SK-N-DZ (cell line): ENCODE measurements at regions not wholly inside any gene's neighbourhood (a gene's known extent, or its start where the extent isn't known, plus 50 kb on each side); places are given as distances from the start of the nearest gene placed in this dataset.
"Not testable (repeated sequence)": the region's sequence is repeated elsewhere in the genome, so short reads cannot be mapped to it uniquely, and the experiment has no call there.

Experiments
- DNase-seq: peaks from one replicate; pipeline ENCODE4 v3.0.0-alpha.2; 2015; ENCODE audit warnings: low spot score

- DNase-seq, result not testable (repeated sequence)
Observed at GRCh38 chr5:176140138-176140537, 98.1 kb upstream of the SIMC1 start.

DNA sequence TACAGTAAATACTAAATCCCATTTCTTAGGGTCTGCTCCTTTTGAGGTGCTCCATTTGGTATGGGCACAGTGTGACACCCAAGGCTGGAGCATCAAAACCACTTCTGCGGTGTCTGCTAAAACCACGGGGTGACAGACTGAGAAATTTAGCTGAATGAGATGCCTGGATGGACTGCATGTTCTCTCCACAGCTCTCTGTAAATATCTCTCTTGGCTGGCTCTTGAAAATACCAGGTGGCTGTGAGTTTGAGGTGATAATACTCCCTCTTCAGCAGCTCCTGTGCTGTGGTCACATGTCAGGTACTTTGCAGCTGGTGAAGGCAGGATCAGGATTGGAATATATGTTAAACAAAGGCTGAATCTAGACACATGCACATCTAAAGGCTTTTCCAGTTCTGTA lies 93.7 kb upstream of the SIMC1 start:
- DNase-seq, result no peak

- not testable (repeated sequence) for DNase-seq
Observed at GRCh38 chr5:176149948-176150347, 88.3 kb upstream of the SIMC1 start.

DNA sequence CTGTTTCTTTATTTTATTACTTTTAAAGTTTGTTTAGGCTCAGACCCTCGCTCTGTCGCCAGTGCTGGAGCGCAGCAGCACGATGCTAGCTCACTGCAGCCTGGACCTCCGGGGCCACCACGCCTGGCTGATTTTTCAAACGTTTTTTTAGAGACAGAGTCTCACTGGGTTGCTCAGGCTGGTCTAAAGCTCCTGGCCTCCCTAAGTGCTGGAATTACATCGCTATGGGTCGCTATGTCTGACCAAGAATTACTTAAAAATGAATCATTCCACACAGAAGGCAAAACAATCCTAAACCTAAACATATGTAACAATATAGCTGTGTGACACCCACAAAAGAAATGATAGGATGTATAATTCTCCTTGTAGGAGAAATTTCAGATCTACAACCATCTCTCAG lies 86.9 kb upstream of the SIMC1 start:
- DNase-seq, result no peak

DNA sequence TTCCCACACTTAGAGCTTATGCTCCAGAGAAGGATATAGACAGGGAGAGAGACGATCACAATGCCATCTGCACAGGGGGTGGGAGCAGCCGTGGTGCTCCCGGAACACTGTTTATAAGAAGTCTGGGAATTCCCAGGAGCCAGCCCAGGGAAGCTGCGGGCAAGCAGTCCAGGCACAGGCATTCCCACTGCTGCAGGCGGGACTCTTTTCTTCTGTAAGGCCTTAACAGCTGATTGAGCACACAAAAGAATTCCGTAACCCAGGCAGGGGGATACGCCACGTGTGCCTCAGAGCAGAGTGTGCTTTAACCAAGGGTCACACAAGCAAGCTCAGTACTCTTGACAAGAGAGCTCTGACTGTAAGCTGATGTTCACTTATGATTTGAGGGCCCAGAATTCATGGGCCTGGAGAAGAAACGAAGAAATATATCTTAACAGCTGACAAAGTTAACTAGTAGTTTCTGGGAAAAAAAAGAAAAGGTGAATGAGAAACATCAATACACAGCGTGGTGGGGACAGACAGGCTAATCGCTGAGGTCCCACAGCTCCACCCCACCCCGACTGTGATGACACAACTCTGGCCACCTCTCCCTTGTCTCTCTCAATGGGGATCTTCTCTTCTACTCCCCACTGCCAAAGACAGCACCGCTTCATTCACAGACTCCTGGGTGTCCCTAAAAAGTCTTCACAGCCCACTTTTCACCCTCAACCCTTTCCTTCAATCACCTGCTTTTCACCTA lies 85.9 kb upstream of the SIMC1 start:
- DNase-seq, result no peak

- DNase-seq, result no peak
Observed at GRCh38 chr5:176152930-176153311, 85.3 kb upstream of the SIMC1 start.

DNA sequence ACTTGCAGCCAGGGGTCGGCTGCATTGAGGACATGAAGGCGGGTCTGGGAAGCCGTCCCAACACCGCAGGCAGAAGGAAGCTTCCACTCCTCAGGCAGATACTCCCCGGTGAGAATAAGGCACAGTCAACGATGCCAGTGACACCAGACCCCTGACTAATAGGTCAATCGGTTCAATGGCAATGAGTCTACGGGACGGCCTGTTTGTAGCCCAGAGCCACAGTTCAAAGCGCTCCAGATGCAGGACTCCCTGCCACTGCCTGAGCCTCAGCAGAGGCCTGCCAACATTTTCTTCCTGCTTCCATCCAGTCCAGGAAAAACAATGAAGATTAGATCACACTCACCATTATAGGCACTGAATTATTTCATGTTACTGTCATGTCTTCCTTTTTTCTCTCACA lies 84.5 kb upstream of the SIMC1 start:
- DNase-seq, result no peak

- no peak for DNase-seq
Observed at GRCh38 chr5:176154821-176155220, 83.4 kb upstream of the SIMC1 start.

DNA sequence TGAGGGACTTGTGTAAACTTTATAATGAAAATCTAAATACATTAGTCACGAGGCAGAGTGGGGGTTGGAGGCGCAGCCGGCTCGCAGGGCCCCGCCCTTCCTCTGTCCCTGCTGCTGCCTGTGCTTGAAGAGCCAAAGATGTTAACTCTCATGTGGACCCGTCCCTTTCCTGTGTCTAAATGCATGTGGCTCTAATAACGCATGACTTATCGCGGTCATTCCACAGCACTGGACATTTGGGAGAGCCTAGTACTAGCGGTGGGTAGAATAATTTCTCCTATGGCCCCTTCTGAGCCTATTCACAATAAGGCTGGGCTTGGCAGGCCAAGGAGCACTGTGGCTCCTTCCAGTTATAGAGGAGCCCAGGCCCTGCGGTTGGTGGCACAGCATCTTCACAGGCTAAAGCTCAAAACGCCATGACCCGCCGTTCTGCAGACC lies 82.3 kb upstream of the SIMC1 start:
- DNase-seq, result no peak

GRCh38 chr5:176157656-176158055 lies 80.6 kb upstream of the SIMC1 start:
- DNase-seq, result no peak

- DNase-seq, result no peak
Observed at GRCh38 chr5:176161431-176161830, 76.8 kb upstream of the SIMC1 start.

GRCh38 chr5:176162198-176162597 lies 76.0 kb upstream of the SIMC1 start:
- no peak for DNase-seq

GRCh38 chr5:176162888-176163287 lies 75.3 kb upstream of the SIMC1 start:
- no peak for DNase-seq

DNA sequence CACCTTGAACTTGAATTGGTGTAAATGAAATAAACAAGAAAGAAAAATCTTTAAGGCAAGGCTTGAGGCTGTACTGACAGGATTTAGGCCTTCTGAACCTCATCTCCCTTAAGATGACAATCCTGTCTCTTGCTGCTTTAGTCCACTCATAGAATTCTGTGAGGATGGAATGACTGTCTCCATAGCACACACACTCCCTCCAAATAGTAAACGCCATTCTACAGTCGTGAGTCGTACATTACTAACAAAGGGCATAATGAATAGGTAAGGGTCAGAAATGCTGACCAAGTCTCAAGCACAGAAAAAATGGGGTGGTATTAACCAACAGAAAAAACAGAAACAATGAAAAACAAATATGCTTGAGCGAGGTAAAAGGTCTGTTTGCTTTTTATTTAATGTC lies 71.8 kb upstream of the SIMC1 start:
- DNase-seq, result no peak

- no peak for DNase-seq
Observed at GRCh38 chr5:176167800-176168199, 70.4 kb upstream of the SIMC1 start.

DNA sequence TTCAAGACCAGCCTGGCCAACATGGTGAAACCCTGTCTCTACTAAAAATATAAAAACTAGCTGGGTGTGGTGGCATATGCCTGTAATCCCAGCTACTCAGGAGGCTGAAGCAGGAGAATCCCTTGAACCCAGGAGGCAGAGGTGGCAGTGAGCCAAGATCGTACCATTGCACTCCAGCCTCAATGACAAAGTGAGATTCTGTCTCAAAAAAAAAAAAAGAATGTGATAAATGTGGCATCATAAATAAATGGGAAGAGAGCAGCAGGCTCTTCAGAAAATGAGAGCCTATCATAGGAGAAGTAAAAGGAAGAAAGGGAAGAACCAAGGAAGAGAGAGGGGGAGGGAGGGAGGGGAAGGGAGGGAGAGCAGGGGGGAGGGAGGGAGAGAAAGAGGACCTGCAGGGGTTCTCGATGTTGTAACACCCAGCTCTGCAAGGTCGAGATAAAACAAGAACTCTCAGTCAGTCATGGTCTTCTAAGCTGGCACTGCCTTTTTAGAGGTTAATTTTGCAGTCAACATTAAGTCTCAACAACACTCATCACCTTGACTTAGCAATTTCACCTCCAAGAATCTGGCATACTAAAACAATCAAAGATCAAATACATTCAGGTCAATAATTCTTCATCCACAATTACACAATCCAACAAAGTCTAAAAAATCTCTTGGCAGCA lies 68.7 kb upstream of the SIMC1 start:
- no peak for DNase-seq

GRCh38 chr5:176170084-176170483 lies 68.1 kb upstream of the SIMC1 start:
- DNase-seq, result no peak

GRCh38 chr5:176171171-176171760 lies 67.0 kb upstream of the SIMC1 start:
- no peak for DNase-seq

- DNase-seq, result no peak
Observed at GRCh38 chr5:176172246-176172645, 66.0 kb upstream of the SIMC1 start.

DNA sequence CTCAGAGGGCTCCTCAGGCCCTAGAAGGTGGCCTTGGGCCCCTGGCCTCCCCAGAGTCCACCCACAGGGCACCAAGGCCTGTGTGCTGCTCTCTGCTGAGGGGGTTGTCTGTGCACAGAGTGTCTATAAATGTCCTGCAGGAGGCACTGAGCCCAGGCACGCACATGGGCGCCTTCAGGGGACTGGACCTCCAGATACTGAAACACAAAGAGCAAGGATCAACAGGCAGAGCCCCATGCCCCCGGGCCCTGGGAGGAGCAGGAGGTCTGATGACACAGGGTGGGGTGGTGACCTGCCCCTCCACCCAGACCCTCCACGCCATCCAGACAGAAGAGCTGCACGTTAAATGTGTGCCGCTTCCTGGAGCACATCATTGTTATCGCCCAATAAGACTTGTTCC lies 64.6 kb upstream of the SIMC1 start:
- DNase-seq, result no peak

DNA sequence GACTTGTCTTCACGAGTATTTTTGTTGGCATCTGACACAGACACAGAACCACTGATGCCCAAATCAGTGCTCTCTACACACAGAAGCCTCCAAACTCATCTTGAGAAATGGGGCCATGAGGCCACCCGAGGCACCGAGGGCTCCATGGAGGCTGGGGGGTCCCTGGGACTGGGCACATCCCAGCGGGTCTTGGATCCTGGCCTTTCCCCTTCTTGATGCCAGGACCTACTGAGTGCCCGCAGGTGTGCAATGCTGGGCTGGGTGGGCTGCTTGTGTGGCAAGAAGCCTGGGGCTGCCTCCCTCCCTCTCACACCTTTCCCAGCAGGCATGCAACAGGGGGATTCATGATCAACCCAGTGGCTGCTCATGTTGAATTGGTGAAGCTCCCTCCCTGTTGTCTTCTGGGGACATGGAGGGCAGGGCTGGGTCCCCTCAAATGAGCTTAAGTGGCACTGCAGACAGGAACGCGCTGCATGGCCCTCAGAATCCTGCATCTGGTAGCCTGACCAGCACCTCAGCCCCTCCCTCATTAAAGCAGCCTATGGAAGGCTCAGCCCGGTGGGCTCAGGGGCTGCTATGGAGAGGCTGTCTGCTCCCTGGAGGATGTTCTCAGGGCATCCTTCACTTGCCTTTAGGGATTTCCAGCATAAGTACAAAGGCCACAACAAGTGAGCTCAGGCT lies 63.7 kb upstream of the SIMC1 start:
- DNase-seq, result no peak

GRCh38 chr5:176175101-176175852 lies 62.9 kb upstream of the SIMC1 start:
- DNase-seq, result no peak
